ENCODE measurements at regions not wholly inside any gene's neighbourhood (a gene's known extent, or its start where the extent isn't known, plus 50 kb on each side); places are given as distances from the start of the nearest gene placed in this dataset.

DNA sequence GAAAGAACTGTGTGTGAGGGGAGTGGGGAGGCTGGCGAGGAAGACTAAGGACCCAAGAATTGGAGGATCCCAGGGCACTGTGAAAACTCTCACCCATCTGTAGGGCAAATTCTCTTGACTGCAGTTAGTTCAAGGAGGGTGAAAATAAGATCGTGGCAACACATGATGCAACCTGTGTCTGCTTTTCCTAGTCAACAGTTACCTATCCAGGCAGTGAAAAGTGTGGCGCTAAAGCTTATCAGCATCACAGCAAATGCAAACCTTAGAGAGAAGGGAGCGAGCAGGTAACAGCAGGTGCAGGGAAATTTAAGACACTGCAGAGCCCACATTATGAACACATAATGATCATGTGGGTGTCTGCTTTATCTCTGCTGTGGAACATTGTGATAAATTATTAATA lies 97.7 kb upstream of the SGK1 start:
- no peak overlapping the region for H3K27ac ChIP-seq
- TF ChIP-seq EZH2 (IDR thresholded peaks at IDR 0.05; ENCODE audit: low read depth): no peak
- TF ChIP-seq, protein P1, sequence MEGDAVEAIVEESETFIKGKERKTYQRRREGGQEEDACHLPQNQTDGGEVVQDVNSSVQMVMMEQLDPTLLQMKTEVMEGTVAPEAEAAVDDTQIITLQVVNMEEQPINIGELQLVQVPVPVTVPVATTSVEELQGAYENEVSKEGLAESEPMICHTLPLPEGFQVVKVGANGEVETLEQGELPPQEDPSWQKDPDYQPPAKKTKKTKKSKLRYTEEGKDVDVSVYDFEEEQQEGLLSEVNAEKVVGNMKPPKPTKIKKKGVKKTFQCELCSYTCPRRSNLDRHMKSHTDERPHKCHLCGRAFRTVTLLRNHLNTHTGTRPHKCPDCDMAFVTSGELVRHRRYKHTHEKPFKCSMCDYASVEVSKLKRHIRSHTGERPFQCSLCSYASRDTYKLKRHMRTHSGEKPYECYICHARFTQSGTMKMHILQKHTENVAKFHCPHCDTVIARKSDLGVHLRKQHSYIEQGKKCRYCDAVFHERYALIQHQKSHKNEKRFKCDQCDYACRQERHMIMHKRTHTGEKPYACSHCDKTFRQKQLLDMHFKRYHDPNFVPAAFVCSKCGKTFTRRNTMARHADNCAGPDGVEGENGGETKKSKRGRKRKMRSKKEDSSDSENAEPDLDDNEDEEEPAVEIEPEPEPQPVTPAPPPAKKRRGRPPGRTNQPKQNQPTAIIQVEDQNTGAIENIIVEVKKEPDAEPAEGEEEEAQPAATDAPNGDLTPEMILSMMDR (conservative IDR thresholded peaks at IDR 0.05): no peak
- no TSS peak for BruUV-seq (replicated peaks)
- ChIA-PET CTCF (no interaction called here), POLR2A (ENCODE audit: unreplicated experiment) (no interaction called here)
- no peak for DNase-seq
- H3K9me3 ChIP-seq (ENCODE audit: insufficient read depth, low read depth): no peaks in the 10 kb centered on the region
- no peak overlapping the region for H3K4me3 ChIP-seq
- H4K20me1 ChIP-seq (ENCODE audit: insufficient read depth): no peaks in the 10 kb centered on the region
- H3K36me3 ChIP-seq (ENCODE audit: low read depth): no peaks in the 10 kb centered on the region
- H3K4me2 ChIP-seq: no peak overlapping the region
- no peaks in the 10 kb centered on the region for H3K27me3 ChIP-seq (ENCODE audit: insufficient read depth, low read depth)
- H3K79me2 ChIP-seq (ENCODE audit: low read depth): no peaks in the 10 kb centered on the region
- H2AFZ ChIP-seq: no peak overlapping the region; the same call in 1 of the 2 replicates
- intact Hi-C loops (cut with micrococcal nuclease; ENCODE audit: unreplicated experiment): no loop called here
- peaks cover 11% of the 10 kb centered on the region for H3K4me1 ChIP-seq (replicated peaks; ENCODE audit: insufficient read depth)
- H3F3A ChIP-seq (ENCODE audit: insufficient read depth, low read depth): peaks cover 5% of the 10 kb centered on the region; the same call in 1 of the 2 replicates
- no peaks in the 10 kb centered on the region for H3K9me2 ChIP-seq (ENCODE audit: insufficient read depth)

DNA sequence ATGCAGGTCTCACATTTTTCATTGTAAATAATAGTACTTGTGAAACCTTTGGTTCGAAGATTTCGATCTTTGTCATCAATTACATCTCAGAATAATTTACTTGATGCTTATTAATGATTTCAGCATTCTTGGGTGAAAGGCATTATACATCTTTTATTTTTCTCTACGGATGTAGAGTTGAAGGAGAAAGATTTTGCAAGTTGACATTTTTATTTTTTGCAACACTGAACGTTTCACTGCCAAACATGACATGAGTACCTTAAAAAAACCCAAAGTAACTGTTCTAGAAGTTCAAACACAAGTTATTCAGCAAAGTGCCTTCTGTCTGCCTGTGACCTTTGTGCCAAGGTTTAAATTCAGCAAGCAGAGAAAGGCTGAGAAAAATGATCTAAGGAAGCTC lies 97.3 kb upstream of the SGK1 start:
- Histone ChIP-seq H3K4me2 (no peak overlapping the region), H2AFZ (no peak overlapping the region; the same call in 1 of the 2 replicates), H3K27ac (no peak overlapping the region), H3K36me3 (ENCODE audit: low read depth) (no peaks in the 10 kb centered on the region), H3K4me3 (no peak overlapping the region), H3K79me2 (ENCODE audit: low read depth) (no peaks in the 10 kb centered on the region), H4K20me1 (ENCODE audit: insufficient read depth) (no peaks in the 10 kb centered on the region), H3K9me2 (ENCODE audit: insufficient read depth) (no peaks in the 10 kb centered on the region), H3F3A (ENCODE audit: insufficient read depth, low read depth) (peaks cover under 1% of the 10 kb centered on the region; the same call in 1 of the 2 replicates), H3K4me1 (replicated peaks; ENCODE audit: insufficient read depth) (peaks cover 10% of the 10 kb centered on the region; the same call in 1 of the 2 replicates), H3K27me3 (ENCODE audit: insufficient read depth, low read depth) (no peaks in the 10 kb centered on the region), H3K9me3 (ENCODE audit: insufficient read depth, low read depth) (no peaks in the 10 kb centered on the region)
- ChIA-PET CTCF (no interaction called here), POLR2A (ENCODE audit: unreplicated experiment) (no interaction called here)
- TF ChIP-seq, protein P1 (conservative IDR thresholded peaks at IDR 0.05): no peak
- no peak for TF ChIP-seq EZH2 (IDR thresholded peaks at IDR 0.05; ENCODE audit: low read depth)
- BruUV-seq (replicated peaks): no TSS peak
- no peak for DNase-seq
- intact Hi-C loops (cut with micrococcal nuclease; ENCODE audit: unreplicated experiment): no loop called here

DNA sequence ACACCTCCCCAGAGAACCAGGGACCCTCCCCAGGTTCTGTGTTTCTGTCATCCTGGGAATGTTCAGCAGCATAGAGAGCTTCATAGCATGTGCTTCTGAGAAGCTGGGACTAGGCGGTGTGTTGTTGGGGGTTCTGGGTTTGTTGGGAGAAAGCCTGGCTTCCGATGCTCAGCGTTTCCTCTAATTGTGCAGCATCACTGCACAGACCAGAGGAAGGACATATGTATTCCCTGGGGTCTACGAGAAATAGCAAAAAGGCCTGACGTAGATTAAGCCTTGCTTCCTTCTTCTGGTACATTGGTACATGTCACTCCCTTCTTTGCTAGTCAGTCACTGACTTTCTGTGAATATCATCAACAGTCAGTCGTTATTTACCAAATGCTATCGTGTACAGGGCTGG lies 96.9 kb upstream of the SGK1 start:
- Histone ChIP-seq H3K79me2 (ENCODE audit: low read depth) (no peaks in the 10 kb centered on the region), H3K9me2 (ENCODE audit: insufficient read depth) (no peaks in the 10 kb centered on the region), H3K36me3 (ENCODE audit: low read depth) (no peaks in the 10 kb centered on the region), H3K27ac (no peak overlapping the region), H3K4me3 (no peak overlapping the region), H4K20me1 (ENCODE audit: insufficient read depth) (no peaks in the 10 kb centered on the region), H3F3A (ENCODE audit: insufficient read depth, low read depth) (no peaks in the 10 kb centered on the region), H3K4me1 (replicated peaks; ENCODE audit: insufficient read depth) (peaks cover 6% of the 10 kb centered on the region; the same call in 1 of the 2 replicates), H3K9me3 (ENCODE audit: insufficient read depth, low read depth) (no peaks in the 10 kb centered on the region), H3K27me3 (ENCODE audit: insufficient read depth, low read depth) (no peaks in the 10 kb centered on the region), H3K4me2 (no peak overlapping the region), H2AFZ (no peak overlapping the region)
- POLR2A ChIA-PET (ENCODE audit: unreplicated experiment): no interaction called here
- CTCF ChIA-PET: no interaction called here
- TF ChIP-seq, protein P1 (conservative IDR thresholded peaks at IDR 0.05): no peak
- no peak for TF ChIP-seq EZH2 (IDR thresholded peaks at IDR 0.05; ENCODE audit: low read depth)
- DNase-seq: no peak
- intact Hi-C loops (cut with micrococcal nuclease; ENCODE audit: unreplicated experiment): no loop called here
- no TSS peak for BruUV-seq (replicated peaks)
